Kidney glomerular epithelial cell (primary cell): ENCODE measurements at regions not wholly inside any gene's neighbourhood (a gene's known extent, or its start where the extent isn't known, plus 50 kb on each side); places are given as distances from the start of the nearest gene placed in this dataset.
"Not testable (repeated sequence)": the region's sequence is repeated elsewhere in the genome, so short reads cannot be mapped to it uniquely, and the experiment has no call there.

Experiments used
- DNase-seq: peaks from one replicate; lab custom pipeline; 2025; lab: John Stamatoyannopoulos, UW

DNA sequence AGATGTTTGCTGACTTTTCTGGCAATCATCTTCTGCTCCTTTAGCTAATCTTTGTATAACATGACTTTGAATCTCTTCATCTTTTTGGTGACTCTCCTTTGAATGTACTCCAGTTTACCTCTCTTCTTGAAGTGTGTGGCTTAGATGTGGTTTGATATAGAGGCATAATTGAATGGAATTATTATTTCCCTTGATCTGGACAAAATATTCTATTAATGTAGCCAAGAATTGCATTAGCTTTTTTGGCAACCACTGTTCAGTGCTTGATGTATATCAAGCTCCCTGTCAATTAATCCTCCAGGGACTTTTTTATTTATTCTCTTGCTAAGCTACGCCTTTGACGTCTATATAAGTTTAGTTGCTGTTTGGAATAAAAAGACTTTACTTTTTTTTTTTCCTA lies 490.8 kb downstream of the PCDH20 start:
- no peak for DNase-seq

DNA sequence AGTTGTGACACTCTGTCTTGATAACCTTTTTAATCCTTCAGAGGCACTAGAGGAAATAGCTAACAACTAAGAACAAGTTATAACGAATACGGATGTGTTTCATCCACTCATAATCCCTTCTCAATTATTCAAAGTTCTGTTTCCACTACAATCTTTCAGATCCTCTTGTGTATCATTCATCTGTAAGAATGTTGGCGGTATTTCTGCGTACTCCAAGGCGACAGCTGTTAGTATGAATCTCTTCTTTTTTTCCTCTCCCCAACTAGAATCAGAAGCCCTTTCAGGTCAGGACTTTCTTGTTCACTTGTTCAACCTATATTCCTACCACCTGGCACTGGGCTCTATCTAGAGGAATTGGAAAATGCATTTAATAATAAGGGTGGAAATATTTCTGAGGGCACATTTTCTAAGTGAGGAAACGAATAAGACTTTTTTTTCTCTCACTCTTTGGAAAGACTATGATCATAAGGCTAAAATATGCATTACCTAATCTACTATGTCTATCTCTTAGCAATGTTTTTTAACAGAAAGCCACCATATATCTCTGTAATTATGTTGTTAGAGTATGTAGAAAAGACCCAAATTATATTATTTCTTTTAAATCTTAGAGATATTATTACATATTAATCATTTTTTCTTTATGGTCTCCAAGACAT lies 492.9 kb downstream of the PCDH20 start:
- DNase-seq: no peak

DNA sequence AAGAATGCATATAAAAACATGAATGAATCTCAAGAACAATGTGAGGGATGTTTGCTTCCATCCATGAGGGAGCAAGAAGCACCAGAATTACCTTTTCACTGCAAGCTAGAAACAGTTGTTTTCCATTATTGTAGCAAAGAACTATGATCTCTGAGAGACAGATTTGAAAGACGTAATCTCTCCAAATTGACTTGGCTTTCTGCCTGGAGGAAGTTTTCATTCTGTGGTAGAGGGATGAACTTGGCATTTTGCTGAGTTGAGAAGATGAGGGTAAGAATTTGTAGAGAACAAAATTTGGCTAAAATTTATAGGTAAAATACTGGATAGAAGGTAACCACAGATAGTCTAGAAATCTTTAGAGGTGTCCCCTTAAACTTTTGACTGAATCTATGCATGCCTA lies 496.8 kb downstream of the TDRD3 start:
- no peak for DNase-seq

DNA sequence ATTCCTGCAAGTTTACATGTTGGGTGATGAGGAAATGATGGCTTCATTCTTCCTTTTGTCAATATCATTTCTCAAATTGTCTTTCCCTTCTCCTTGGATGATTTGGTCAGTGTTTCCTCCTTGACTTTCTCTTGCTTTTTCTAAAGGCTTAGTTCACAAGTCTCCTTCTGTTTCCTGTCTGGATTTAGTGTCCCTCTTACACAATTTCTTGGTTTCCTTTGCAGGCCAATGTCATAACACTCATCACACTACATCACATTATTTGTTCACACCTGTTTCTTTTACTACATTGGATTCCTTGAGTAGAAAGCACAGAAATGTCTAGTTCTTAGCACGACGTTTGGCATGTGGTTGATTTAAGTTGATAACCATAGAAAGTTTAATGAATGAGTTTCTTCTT lies 490.7 kb downstream of the TDRD3 start:
- no peak for DNase-seq

DNA sequence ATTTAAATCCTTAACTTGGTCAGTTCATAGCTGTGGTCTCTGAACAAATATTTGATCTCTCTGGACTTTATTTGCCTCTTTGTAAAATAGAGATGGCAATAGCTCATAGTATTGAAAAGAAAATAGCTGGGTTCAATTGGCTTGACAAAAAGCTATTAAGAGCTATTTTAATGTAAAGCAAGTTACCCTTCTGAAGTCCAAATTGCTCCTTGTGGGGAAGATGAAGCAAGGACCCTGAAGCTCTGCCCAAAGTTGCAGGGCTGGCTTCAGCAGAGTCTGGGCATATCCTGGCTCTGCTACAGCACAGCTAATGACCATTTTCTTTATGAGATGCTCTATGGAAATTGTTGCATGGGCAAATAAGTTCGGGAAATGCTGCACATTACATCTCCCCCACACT lies 484.5 kb downstream of the TDRD3 start:
- DNase-seq: no peak

DNA sequence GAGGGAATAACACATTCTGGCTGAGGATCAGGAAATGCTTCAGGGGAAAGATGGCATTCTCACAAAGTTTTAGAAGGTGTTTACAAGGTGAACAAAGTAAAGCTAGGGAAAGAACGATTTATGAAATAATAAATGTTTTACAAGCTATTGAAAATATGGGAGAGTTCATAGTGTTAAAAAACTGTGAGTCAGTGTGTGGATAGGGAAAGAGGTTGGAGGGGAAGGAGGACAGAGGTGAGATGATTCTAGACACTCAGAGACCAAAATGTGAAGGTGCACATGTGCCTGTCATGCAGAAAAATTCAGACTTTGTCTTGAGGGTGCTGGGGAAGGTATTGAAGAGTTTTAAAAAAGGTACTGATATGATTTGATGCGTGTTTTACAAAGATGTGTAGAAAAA lies 476.1 kb downstream of the TDRD3 start:
- DNase-seq: no peak

DNA sequence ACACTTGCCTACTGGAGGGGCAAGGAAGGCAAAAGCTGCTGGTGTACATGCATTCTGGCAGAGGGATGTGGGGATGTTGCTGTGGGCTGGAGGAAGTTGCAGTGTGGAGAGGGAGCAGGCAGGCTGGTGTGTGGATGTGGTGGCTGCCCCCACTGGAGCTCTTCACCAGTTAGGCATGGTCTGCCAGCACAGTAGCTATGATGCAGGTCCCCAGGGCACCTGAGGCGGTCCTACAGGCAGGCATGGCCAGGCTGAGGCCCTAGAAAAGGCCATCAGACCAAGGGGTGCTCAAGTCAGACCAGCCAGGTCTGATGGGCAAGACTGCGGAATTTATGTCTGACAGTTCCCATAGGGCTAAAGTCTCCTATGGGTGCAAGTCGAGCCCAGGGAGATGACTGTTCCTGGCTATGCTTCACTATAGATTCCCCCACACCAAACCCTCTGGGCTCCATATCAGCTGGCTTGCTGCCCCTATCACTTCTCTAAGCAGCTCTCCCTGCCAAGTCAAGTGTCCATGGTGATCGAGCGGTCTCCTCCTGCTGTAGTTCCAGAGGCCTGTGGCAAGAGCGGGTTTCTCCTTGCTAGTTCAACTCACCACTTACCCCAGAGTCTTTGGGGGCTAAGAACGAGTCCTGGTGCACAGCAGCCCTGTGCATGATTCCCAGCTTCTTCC lies 473.1 kb downstream of the TDRD3 start:
- DNase-seq: no peak

DNA sequence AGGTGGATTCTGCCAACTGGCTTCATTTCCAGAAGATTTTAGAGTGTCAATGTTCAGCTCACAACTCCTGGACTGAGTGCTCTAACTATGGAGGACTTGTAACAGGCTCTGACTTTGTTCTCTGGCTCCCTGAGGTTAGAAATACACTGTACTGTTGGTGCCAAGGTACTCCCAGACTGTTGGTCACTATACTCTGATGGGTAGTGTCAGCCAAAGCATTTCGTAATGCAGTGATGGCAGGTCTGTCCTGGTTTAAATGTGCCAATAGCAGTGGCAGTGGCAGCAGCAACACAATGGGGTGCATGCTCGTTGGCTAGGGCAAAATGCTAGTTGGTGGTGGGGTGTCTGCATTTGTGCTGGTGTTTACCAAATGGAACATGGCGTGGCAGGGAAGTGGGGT lies 472.2 kb downstream of the TDRD3 start:
- no peak for DNase-seq

DNA sequence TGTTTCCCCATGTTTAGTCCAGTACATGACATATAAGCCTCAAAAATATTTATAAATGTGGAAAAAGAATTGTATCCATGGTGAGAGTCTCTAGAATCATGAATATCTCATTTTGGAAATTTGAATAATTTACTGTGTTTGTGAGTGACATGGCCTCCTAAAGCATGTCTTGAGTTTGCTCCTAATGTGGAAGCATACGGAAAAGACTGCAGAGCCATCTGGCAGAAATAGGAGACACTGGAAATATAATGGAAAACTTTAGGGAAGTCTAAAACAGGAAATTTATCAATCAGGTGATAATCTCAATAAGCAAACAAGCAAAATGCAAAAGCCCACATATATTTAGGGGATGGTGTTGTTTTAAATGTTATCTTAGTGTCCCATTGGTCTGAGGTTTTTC lies 465.0 kb downstream of the TDRD3 start:
- no peak for DNase-seq

DNA sequence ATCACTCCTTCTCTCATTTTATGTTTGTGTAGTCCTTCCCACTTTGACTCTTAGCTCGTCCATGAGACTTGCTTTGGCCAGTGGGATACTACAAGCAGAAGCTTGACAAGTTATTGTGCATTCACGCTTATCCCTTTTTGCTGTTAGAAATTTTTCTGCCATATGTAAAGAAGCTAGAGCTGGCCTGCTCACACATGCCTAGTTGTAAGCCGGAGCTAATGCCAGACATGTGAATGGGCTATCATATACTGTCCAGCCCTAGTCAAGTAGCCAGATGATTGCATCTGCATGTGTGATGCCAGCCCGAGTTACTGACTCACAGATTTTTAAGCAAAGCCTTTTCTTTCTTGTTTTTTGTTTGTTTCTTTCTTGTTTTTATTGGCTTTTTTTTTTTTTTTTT lies 460.7 kb downstream of the TDRD3 start:
- no peak for DNase-seq

DNA sequence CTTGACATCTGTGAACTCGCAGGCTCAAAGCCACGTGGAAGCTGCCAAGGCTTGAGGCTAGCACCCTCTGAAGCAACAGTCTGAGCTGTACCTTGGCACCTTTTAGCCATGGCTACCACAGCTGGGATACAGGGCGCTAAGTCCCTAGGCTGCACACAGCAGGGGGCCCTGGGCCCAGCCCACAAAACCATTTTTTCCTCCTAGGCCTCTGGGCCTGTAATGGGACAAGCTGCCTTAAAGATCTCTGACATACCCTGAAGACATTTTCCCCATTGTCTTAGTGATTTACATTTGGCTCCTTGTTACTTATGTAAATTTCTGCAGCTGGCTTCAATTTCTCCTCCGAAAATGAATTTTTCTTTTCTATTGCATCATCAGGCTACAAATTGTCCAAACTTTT lies 455.9 kb downstream of the TDRD3 start:
- no peak for DNase-seq

DNA sequence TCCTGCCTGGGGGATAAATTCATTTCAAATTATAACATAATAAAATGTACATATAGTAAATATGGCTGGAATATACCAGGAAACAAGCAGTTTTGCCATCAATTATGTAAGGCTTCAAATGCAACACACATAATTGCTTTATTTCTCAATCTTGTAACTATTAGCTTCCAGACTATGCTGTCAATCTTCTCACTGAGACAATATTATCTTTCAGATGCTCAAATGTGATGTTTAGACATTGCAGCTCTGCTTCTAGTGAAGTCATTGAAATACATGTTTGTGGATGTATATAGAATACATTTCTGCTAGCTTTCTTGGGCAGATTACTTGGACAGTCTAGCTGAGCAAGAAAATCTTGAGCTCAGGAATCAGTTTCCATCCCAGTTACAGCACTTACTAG lies 454.4 kb downstream of the TDRD3 start:
- DNase-seq: no peak

DNA sequence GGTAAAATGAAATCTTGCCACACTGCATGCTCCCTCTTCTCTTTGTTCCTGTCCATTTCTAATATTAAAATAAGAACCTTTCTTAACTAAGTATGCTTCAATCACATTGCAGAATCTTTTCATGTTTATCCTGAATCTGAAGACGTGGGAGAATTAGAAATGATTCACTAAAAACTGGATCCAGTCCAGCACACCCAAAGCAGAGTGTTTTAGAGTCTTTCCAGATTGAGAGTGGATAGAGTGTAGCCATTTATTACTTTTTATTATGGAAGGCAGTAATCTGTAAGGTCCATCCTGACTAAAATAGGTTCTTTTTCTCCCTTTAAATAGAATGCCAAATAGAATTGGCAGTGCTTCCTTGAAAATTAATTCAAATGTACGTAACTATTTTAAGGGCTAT lies 453.5 kb downstream of the TDRD3 start:
- no peak for DNase-seq

DNA sequence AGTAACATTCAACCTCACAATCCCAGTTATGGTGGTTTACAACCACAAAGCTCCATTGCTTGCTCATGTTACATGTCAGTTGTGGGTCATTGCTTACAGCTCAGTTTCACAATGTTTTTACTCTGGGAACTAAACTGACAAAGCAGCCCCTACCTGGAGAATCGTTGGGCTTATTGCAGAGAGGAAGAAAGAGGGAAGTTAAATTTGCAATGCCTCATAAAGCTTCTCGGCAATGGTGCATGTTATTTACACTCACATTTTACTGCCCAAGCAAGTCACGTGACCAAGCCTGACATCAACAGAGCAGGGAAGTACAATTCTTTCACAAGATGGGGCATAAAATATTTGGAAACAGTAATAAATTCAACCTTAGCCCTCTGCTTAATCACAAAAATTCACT lies 441.6 kb downstream of the TDRD3 start:
- DNase-seq: peak; percentile 71

DNA sequence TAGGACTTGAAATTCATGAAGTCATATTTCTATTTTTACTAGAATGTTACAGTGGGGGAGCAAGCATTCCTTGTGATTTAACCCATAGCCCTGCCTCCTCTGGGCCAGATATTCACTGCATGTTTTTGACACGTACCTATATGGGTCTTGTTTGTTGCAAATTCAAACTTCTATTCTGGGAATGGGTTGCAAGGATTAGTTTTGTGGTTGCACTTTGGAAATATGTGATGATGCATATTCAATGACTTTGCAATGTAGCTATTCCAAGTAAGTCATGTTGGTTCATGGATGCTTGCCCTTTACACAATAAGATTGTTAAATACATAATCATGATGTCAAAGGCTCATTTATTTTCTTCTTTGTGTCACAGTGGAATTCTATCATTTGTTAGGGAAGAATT lies 440.8 kb downstream of the TDRD3 start:
- DNase-seq: peak; percentile 29

DNA sequence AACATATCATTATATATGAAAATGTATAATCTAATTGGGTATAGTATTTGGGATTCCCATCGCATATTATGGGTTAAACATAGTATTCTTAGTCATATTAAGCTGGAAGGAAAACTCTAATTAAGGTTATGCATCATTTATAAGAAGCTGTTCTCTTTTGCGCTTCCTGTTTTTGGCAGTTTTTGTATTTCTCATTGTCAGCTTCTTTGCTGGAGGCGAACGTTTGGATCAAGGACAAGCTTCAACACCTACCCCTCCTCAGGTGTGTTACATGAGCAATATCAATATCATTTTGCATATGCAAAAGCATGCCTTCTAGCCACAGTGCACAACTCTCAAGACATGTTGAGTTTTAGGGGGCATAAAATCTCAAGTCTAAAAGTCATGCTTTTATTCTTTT lies 439.8 kb downstream of the TDRD3 start:
- no peak for DNase-seq

DNA sequence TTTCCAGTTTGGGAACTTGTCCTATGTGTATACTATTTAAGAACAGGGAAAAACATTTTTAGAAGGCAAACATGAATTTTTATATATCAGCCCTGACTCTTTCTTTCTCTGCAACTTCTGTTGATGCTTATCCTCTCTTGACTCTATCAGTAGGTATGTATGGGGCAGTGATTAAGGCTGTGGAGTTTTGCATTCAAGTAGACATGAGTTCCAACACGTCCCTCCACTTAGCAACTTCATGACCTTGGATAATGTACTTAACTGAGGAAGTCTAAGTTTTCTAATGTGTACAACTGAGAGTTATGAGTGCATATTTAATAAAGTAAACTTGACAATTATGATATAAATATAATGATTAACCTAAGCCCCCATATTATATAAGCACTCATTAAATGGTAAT lies 414.6 kb downstream of the TDRD3 start:
- DNase-seq: no peak

DNA sequence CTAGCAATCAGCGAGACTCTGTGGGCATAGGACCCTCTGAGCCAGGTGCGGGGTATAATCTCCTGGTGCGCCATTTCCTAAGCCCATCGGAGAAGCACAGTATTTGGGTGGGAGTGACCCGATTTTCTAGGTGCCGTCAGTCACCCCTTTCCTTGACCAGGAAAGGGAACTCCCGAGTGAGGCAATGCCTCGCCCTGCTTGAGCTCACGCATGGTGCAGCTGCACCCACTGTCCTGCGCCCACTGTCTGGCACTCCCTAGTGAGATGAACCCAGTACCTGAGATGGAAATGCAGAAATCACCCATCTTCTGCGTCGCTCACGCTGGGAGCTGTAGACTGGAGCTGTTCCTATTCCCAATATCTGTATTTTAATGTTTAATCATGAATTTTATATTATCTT lies 408.6 kb downstream of the TDRD3 start:
- DNase-seq: not testable (repeated sequence)

DNA sequence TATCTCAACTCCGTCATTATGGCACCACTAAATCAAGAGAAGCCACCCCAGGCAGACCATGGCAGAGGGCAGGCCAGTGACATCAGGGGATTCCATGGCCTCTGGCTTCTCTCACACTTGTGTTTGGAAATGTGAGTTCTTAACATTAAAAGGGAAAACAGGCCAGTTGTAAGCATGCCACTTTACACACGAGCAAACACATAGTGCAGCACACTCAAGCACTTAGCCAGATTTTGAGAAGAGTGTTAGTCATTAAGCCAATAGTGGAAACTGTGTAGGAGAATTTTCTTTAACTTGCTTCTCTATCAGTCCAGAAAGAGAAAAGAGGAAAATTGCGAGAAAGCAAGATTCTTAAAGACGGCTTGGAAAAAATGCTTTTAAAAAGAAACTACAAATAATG lies 401.5 kb downstream of the TDRD3 start:
- no peak for DNase-seq

DNA sequence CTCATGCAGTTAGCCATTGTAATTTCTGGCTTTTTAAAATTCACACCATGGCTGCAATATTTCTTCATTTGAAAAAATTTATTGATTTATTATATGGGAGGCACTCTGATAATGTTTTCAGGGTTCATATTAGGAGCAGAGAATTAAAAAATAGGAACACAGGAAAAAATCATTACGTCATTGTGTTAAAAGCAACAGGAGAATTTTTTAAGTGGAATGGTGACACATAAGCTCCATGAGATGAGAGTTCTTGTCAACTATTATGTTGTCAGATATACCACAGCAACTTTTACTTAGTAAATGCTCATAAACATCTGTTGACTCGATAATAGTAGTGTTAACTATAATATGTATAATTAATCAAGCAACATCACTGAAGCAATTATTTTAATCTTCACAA lies 400.1 kb downstream of the TDRD3 start:
- no peak for DNase-seq

DNA sequence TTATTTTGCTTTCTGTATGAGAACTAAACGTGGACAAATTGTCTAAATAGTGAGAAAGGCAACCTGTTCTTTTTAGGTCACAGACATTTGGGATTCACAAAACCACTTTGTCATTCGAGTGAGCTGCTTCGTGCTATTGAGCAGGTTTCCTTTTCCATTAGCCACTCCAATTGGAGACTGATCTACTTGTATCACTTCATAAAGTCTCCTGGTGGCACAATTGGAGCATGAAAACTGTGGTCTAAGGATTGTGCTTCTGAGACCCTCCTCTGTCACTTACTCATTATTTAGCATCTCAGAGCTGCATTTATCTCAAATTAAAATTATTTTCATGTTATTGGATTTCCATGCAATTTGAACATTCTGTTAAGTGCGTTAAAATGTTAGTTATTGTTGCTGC lies 397.7 kb downstream of the TDRD3 start:
- no peak for DNase-seq

DNA sequence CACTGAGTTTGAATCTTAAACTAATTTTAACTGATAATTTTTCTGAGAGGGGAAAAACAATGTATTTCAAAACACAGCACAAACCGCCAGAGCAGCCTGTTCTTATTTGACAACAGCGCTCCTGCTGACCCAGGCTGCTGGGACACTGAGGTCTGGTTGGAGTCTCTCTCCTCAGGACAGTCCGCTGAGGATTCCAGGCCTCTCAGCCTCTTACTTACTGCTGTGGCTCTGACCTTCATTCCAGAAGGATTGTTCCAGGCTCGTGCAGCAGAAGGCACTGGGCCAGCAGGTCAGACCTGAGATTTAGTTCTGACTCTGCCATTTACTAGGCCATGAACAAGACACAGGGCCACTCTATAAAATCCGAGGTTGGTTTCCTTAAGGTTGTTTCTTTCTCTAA lies 393.6 kb downstream of the TDRD3 start:
- no peak for DNase-seq

DNA sequence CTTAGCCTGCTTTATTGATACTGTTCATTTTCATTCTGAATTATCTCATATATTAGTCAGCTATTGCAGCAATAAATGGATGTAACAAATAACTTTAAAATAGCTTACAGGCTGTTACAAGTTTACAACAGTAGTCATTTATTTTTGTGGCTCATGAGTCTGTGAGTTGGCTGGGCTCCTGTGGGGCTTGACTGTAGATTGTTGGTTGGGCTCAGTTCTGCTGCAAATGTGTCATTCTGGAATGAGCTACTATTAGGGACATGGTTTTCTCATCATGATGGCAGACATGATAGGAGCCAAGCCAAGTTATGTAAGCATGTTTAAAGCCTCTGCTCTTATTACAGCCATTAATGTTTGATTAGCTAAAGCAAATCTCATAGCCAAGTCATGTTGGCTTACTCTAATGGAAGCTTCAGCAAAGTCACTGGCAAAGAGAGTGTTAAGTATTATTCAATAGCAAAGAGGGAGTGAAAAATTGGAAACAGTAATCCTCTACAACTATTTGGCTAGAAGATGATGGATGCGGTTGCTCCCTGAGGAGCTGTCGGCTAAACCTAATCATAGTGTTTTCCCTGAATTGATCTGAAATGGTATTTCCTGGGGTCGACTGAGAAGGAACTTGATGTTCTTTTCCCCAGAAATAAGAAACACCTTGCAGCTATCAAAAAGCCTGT lies 391.3 kb downstream of the TDRD3 start:
- DNase-seq: no peak

DNA sequence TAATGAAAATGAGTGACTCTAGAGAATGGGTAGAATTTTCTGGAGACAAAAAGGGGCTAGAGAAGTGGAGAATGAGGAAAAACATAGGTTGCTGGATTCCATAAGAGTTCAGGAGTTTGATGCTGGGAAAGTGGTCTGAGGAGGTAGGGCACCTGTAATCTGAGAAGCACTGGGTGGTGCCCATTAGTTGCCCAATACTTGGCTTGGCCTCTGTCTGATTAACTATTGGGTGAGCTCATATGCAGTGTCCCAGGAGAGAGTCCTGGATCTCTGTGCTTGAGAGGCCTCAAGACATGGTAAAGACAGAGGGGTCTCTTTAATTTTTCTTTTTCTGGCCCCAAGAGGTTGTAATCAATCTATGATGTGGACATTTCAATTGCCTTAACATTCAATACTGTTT lies 390.1 kb downstream of the TDRD3 start:
- no peak for DNase-seq
